ENCODE measurements at regions not wholly inside any gene's neighbourhood (a gene's known extent, or its start where the extent isn't known, plus 50 kb on each side); places are given as distances from the start of the nearest gene placed in this dataset.

DNA sequence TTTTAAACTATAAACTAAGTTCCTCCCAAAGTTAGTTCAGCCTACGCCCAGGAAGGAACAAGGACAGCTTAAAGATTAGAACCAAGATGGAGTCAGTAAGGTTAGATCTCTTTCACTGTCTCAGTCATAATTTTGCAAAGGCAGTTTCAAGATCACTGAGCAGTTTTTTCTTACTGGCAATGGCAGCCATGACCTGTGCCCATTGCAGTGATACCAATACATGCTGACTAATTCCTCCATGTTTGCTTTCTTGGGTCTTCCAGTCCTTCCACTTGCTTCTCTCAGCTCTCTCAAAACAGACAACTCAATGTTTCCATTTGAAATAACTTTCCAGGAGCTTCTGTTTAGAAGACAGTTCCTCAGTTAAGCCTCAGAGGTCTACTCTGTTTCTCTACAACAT, 79.5 kb downstream of the PCDH18 start:
- Mint-ChIP-seq H3K27ac (no peak overlapping the region), H3K4me1 (ENCODE audit: low read depth) (peaks cover 7% of the 10 kb centered on the region; the same call in 1 of the 2 replicates), H3K36me3 (ENCODE audit: low read depth) (no peaks in the 10 kb centered on the region), H3K4me3 (no peak overlapping the region), H3K27me3 (ENCODE audit: insufficient read depth) (no peaks in the 10 kb centered on the region; the same call in 1 of the 2 replicates), H3K9me3 (no peaks in the 10 kb centered on the region)
- TF ChIP-seq CTCF (IDR thresholded peaks at IDR 0.05) = no peak
- DNase-seq = no peak

DNA sequence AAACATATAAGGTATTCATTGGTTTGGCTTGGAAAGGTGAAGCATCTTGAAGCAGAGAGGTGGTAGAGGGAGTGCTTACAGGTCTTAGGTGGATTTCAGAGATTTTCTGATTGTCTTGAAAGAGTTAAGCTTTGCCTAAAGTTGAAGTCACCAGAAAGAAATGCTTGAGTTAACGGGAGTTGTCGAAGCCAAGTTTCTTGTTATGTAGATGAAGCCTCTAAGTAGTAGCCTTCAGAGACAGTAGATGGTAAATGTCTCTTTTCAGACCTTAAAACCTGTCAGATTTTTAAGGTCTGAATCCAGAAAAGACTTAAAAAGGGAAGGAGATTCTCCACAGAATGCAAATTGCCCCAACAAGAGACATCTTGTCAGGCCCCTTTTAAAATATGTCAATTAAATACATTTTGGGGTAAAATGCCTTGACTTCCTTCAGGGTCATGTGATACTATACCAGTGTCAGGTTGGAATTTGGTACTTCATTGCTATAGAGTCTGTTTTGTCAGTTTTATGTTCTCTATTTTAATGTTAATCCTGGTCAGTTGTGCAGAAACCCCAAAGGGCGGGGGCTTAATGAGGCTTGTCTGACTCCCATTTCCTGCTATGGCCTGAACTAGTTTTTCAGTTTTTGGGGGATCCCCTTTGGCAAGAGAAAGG, 81.0 kb downstream of the PCDH18 start:
- H3K27me3 Mint-ChIP-seq (ENCODE audit: insufficient read depth) = no peaks in the 10 kb centered on the region; the same call in 1 of the 2 replicates
- no peaks in the 10 kb centered on the region for H3K36me3 Mint-ChIP-seq (ENCODE audit: low read depth)
- no peaks in the 10 kb centered on the region for H3K9me3 Mint-ChIP-seq
- DNase-seq = no peak
- H3K27ac Mint-ChIP-seq = no peak overlapping the region
- no peak for TF ChIP-seq CTCF (IDR thresholded peaks at IDR 0.05)
- no peak overlapping the region for H3K4me3 Mint-ChIP-seq
- H3K4me1 Mint-ChIP-seq (ENCODE audit: low read depth) = peaks cover 7% of the 10 kb centered on the region; the same call in 1 of the 2 replicates

GRCh38 chr4:137448402-137448801, 83.9 kb downstream of the PCDH18 start:
- H3K27ac Mint-ChIP-seq = no peak overlapping the region

DNA sequence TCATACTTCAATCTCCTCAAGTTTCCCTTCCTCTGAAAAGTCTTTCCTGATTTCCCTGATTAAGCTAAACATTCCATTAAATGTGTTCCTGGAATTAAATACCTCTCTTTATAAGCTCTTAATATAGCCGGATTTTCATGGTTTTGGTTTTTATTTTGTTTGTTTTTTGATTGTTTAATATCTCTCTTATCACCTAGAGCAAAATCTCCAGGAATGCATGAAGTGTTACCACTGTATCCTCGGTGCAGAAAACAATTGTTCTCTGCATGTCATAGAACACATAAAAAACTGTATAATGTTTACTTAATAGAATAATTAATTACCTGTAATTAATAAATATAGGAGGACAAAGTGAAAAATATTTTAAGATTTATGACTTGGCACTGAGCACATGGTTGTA, 86.2 kb downstream of the PCDH18 start:
- DNase-seq = no peak
- no peak for TF ChIP-seq CTCF (IDR thresholded peaks at IDR 0.05)
- H3K27me3 Mint-ChIP-seq (ENCODE audit: insufficient read depth) = no peaks in the 10 kb centered on the region; the same call in 1 of the 2 replicates
- no peaks in the 10 kb centered on the region for H3K9me3 Mint-ChIP-seq
- no peaks in the 10 kb centered on the region for H3K4me1 Mint-ChIP-seq (ENCODE audit: low read depth)
- no peak overlapping the region for H3K4me3 Mint-ChIP-seq
- H3K36me3 Mint-ChIP-seq (ENCODE audit: low read depth) = no peaks in the 10 kb centered on the region
- H3K27ac Mint-ChIP-seq = no peak overlapping the region

More at GRCh38 chr4:137448402-137448801, 83.9 kb downstream of the PCDH18 start:
- Mint-ChIP-seq H3K4me1 (ENCODE audit: low read depth) (no peaks in the 10 kb centered on the region), H3K27me3 (ENCODE audit: insufficient read depth) (no peaks in the 10 kb centered on the region; the same call in 1 of the 2 replicates), H3K4me3 (no peak overlapping the region), H3K9me3 (no peaks in the 10 kb centered on the region), H3K36me3 (ENCODE audit: low read depth) (no peaks in the 10 kb centered on the region)
- no peak for DNase-seq
- TF ChIP-seq CTCF (IDR thresholded peaks at IDR 0.05) = no peak

DNA sequence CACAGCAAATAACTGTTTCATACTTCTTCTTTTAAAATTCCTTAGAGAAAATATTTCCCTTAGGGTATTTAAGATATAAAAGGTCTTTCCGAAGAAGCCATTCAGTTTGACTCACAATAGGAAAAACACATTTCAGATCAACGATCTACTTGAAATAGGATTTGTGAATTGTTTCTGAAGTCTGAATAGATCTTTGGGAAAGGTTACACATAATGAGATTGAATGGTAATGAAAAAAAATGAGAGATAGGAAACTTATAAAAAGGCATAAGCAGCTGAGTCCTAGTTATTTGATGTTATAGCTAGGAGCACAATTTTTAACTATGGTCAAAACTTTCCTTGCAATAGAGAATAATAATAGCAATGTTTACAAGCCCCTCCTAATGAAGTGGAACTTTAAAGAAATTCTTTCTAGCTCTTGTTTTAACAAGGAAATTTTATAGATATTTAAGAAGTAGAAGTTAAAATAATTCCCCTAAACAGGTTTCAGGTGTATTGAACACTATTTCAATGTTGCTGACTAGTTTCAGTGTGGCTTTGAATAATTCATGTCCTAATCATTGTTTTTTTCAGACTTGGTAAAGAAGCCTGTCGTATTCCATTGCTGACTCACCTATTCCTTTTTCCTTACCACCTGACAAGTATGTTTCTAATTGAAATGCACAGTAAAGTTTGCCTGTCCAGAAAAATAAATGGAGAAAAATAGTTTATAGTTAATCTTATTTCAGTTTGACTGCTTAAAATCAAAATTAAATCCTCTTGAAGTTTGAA, 89.1 kb downstream of the PCDH18 start:
- Mint-ChIP-seq H3K27me3 (ENCODE audit: insufficient read depth) (no peaks in the 10 kb centered on the region; the same call in 1 of the 2 replicates), H3K36me3 (ENCODE audit: low read depth) (no peaks in the 10 kb centered on the region), H3K9me3 (no peaks in the 10 kb centered on the region), H3K27ac (no peak overlapping the region), H3K4me3 (no peak overlapping the region), H3K4me1 (ENCODE audit: low read depth) (no peaks in the 10 kb centered on the region)
- TF ChIP-seq CTCF (IDR thresholded peaks at IDR 0.05) = no peak
- DNase-seq = no peak

All from HFFc6 (cell line).